Smooth muscle cell (in vitro differentiated cells): ENCODE measurements at regions not wholly inside any gene's neighbourhood (a gene's known extent, or its start where the extent isn't known, plus 50 kb on each side); places are given as distances from the start of the nearest gene placed in this dataset.
A peak's percentile ranks its signal among the peaks of the same experiment; 100 is the strongest.

ENCODE experiments used
- DNase-seq: peaks from one replicate; lab custom pipeline; 2025; ENCODE audit not compliant: unreplicated experiment; lab: John Stamatoyannopoulos, UW
- H2AFZ ChIP-seq: fragments of 200-600 bp; sonication (generic); 2 replicates; pipeline ENCODE4 v1.6.0; 2016; ENCODE audit warnings: antibody characterized with exemption, low read depth, mild to moderate bottlenecking
- H3F3A ChIP-seq: fragments of 200-600 bp; sonication (generic); 2 replicates; pipeline ENCODE4 v1.6.0; 2017; ENCODE audit warnings: antibody characterized with exemption, low read depth
- H3K27ac ChIP-seq: fragments of 200-600 bp; sonication (generic); 2 replicates; pipeline ENCODE4 v1.5.1; 2016; ENCODE audit warnings: low read depth, mild to moderate bottlenecking
- H3K27me3 ChIP-seq: fragments of 200-600 bp; sonication (generic); 2 replicates; pipeline ENCODE4 v1.6.1; 2016; ENCODE audit warnings: low read depth, mild to moderate bottlenecking
- H3K36me3 ChIP-seq: fragments of 200-600 bp; sonication (generic); 2 replicates; pipeline ENCODE4 v1.5.1; 2016; ENCODE audit warnings: low read depth
- H3K4me1 ChIP-seq: fragments of 200-600 bp; sonication (generic); 2 replicates; pipeline ENCODE4 v1.5.1; 2016; ENCODE audit warnings: low read depth
- H3K4me2 ChIP-seq: fragments of 200-600 bp; sonication (generic); 2 replicates; pipeline ENCODE4 v1.6.0; 2016; ENCODE audit warnings: mild to moderate bottlenecking
- H3K4me3 ChIP-seq: fragments of 200-600 bp; sonication (generic); 2 replicates; pipeline ENCODE4 v1.5.1; 2016; ENCODE audit warnings: mild to moderate bottlenecking
- H3K79me2 ChIP-seq: fragments of 200-600 bp; sonication (generic); 2 replicates; pipeline ENCODE4 v1.6.0; 2016; ENCODE audit warnings: low read depth, mild to moderate bottlenecking
- H3K9ac ChIP-seq: fragments of 200-600 bp; sonication (generic); 2 replicates; pipeline ENCODE4 v1.6.0; 2016; ENCODE audit warnings: low read depth
- H3K9me3 ChIP-seq: fragments of 200-600 bp; sonication (generic); replicated peaks from 2 replicates; pipeline ENCODE4 v1.5.1; 2016; ENCODE audit warnings: low read depth
- H4K20me1 ChIP-seq: fragments of 200-600 bp; sonication (generic); 2 replicates; pipeline ENCODE4 v1.6.0; 2016; ENCODE audit warnings: low read depth
- WGBS: methylation state at CpG from one replicate; pipeline ENCODE4 v1.1.7; 2016; ENCODE audit warnings: low lambda C conversion rate; 5-methylcytosine and 5-hydroxymethylcytosine counted together
- TF ChIP-seq, protein P1 (sequence below): fragments of 200-600 bp; sonication (generic); IDR thresholded peaks from 2 replicates; pipeline ENCODE4 v1.5.1; 2017; ENCODE audit warnings: borderline replicate concordance, mild to moderate bottlenecking, antibody characterized with exemption; ENCODE audit not compliant: insufficient read depth, poor library complexity, severe bottlenecking

DNA sequence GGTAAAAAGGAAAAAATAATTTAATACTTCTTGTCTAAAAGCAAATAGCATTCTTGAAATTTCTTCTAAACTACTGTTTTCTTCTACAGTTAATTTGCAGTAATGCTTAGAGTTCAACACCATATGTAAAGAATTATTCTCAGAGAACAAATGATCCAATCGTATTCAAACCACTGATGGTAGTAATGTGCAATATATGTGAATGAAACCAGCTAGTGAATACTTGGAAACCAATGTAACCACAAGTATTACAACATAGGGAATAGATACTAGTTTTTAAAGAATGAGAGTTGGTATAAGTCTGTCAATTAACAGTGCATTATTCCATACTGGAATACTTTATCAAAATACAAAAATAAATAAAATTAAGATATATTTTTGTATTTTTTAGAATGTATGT lies 850.0 kb downstream of the DIPK2A start:
- DNase-seq = no peak
- Histone ChIP-seq H3K4me2 (no peak overlapping the region), H3K4me3 (no peak overlapping the region), H3F3A (no peaks in the 10 kb centered on the region), H3K27ac (no peak overlapping the region), H3K36me3 (no peaks in the 10 kb centered on the region), H3K79me2 (no peaks in the 10 kb centered on the region), H3K9me3 (no peaks in the 10 kb centered on the region), H2AFZ (no peak overlapping the region), H3K27me3 (no peaks in the 10 kb centered on the region), H4K20me1 (no peaks in the 10 kb centered on the region), H3K4me1 (no peaks in the 10 kb centered on the region), H3K9ac (no peak overlapping the region)
- TF ChIP-seq, protein P1, sequence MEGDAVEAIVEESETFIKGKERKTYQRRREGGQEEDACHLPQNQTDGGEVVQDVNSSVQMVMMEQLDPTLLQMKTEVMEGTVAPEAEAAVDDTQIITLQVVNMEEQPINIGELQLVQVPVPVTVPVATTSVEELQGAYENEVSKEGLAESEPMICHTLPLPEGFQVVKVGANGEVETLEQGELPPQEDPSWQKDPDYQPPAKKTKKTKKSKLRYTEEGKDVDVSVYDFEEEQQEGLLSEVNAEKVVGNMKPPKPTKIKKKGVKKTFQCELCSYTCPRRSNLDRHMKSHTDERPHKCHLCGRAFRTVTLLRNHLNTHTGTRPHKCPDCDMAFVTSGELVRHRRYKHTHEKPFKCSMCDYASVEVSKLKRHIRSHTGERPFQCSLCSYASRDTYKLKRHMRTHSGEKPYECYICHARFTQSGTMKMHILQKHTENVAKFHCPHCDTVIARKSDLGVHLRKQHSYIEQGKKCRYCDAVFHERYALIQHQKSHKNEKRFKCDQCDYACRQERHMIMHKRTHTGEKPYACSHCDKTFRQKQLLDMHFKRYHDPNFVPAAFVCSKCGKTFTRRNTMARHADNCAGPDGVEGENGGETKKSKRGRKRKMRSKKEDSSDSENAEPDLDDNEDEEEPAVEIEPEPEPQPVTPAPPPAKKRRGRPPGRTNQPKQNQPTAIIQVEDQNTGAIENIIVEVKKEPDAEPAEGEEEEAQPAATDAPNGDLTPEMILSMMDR = no peak
- WGBS = 43% methylated on average over 1 of the region's 1 CpG

DNA sequence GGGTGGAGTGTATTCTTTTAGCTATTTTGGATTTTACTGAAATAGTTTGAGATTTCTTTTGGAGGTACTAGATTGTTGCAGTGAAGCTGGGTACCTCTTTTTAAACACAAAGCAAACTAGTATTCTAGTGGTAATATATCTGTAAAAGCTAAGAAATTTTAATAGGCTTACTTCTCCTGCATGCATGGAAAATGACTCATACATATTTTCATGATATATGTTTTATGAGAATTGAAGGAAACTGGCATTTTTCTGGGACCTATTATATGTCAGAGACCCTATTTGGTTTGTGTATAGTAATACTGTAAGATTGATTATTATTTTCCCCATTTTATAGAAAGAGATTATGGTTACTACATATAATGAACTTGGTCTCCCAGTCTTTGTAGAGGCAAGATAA lies 851.0 kb downstream of the DIPK2A start:
- no peaks in the 10 kb centered on the region for H3K27me3 ChIP-seq
- H3K4me1 ChIP-seq = no peaks in the 10 kb centered on the region
- H4K20me1 ChIP-seq = no peaks in the 10 kb centered on the region
- H3K9me3 ChIP-seq = no peaks in the 10 kb centered on the region
- TF ChIP-seq, protein P1 = no peak
- DNase-seq = no peak
- H3K79me2 ChIP-seq = no peaks in the 10 kb centered on the region
- H2AFZ ChIP-seq = no peak overlapping the region
- no peak overlapping the region for H3K9ac ChIP-seq
- no peak overlapping the region for H3K27ac ChIP-seq
- H3K4me2 ChIP-seq = no peak overlapping the region
- no peaks in the 10 kb centered on the region for H3K36me3 ChIP-seq
- H3K4me3 ChIP-seq = no peak overlapping the region
- H3F3A ChIP-seq = no peaks in the 10 kb centered on the region

DNA sequence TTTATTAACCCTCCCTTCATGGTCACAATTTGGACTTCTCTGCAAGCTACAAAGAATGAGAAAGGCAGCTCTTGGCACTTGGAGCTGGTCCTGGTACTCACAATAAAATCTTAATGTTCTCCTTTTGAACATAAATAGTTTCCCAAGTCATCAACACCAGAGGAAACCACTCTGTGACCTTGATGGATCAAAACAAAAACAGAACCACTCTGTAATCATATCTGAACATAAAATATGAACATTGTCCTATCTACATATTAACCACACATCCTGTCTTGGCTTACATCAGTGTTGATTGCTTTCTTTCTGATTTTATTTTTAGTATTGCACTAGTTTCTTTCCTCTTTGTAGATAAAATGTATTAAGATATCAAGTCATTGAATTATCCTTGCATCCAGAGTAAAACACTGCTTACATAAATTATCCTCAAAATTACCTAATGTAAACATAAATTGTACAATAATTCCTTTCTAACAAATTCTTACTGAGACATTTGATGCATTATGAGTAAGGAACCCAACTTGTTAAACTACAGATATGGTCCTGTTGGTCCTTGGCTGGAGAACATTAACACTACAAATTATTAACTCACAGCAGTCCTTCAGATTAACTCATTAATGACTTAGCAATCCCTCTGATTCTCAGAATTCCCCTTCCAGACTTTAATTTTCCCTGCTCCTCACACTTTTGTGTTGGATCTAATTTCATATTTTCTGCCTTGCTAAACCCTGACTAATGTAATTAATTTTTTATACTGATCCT lies 860.5 kb downstream of the DIPK2A start:
- Histone ChIP-seq H3K4me1 (no peaks in the 10 kb centered on the region), H4K20me1 (no peaks in the 10 kb centered on the region), H3K4me3 (no peak overlapping the region), H3K27ac (no peak overlapping the region), H3K27me3 (no peaks in the 10 kb centered on the region), H3K9me3 (no peaks in the 10 kb centered on the region), H3F3A (no peaks in the 10 kb centered on the region), H3K36me3 (no peaks in the 10 kb centered on the region), H2AFZ (no peak overlapping the region), H3K79me2 (no peaks in the 10 kb centered on the region), H3K9ac (no peak overlapping the region), H3K4me2 (no peak overlapping the region)
- DNase-seq = no peak
- TF ChIP-seq, protein P1 = no peak

DNA sequence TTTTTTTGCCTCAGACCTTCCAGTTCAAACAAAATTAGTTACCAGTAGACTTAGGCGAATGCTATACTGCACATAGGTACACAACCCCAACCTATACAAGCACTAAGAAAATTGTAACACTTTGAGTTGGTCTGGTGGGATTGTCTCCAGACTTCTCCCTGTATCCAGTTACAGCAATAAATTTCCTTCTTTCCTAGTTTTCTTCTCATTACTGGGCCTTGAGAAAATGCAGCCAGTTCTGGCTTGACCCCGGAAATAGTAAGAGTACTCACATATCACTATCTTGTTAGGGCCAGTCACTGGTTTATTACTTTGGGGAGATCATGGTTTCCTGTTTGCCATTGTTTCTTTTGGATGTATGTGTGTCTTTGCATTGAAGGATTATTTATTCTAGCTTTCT lies 868.4 kb downstream of the DIPK2A start:
- H3K9me3 ChIP-seq = no peaks in the 10 kb centered on the region
- H3K4me1 ChIP-seq = peaks cover 3% of the 10 kb centered on the region
- peak overlapping the region; percentile 66 for H2AFZ ChIP-seq
- TF ChIP-seq, protein P1 = no peak
- no peak for DNase-seq
- H3K79me2 ChIP-seq = no peaks in the 10 kb centered on the region
- no peaks in the 10 kb centered on the region for H4K20me1 ChIP-seq
- H3K27me3 ChIP-seq = no peaks in the 10 kb centered on the region
- no peak overlapping the region for H3K4me3 ChIP-seq
- peak overlapping the region; percentile 32 for H3K27ac ChIP-seq
- WGBS = 89% methylated on average over 2 of the region's 2 CpGs
- no peaks in the 10 kb centered on the region for H3K36me3 ChIP-seq
- no peak overlapping the region for H3K4me2 ChIP-seq
- H3F3A ChIP-seq = no peaks in the 10 kb centered on the region
- H3K9ac ChIP-seq = no peak overlapping the region
